GM12878 (cell line): ENCODE measurements at regions not wholly inside any gene's neighbourhood (a gene's known extent, or its start where the extent isn't known, plus 50 kb on each side); places are given as distances from the start of the nearest gene placed in this dataset.

Experiments
- ATAC-seq: fragments of 200-7000 bp; cut with Tn5 transposase; 3 replicates; pipeline ENCODE4 v1.9.1; 2020; ENCODE audit warnings: mild to moderate bottlenecking, moderate library complexity
- BruUV-seq: library from RNA; stranded (reverse); fragments of 400-500 nt; replicated peaks from 2 replicates; lab custom pipeline; 2021; lab: Mats Ljungman, UMichigan
- CTCF ChIA-PET: fragments of 300-600 bp; sonication (Branson Sonifier 250); formaldehyde crosslinking; extraction: SDS; loops from one replicate; lab custom pipeline; 2021; ENCODE audit warnings: inconsistent platforms; lab: Yijun Ruan, JAX
- POLR2A ChIA-PET: fragments of 350-600 bp; formaldehyde crosslinking; extraction: SDS; loops from one replicate; lab custom pipeline; 2021; ENCODE audit warnings: inconsistent platforms; lab: Charles Lee
- RAD21 ChIA-PET: fragments of 300-600 bp; sonication (Branson Sonifier 250); formaldehyde crosslinking; loops from one replicate; lab custom pipeline; 2023; ENCODE audit warnings: antibody characterized with exemption; ENCODE audit not compliant: unreplicated experiment; lab: Charles Lee
- SMC1A ChIA-PET: fragments of 300-600 bp; sonication (Branson Sonifier 250); formaldehyde crosslinking; loops from one replicate; lab custom pipeline; 2023; ENCODE audit not compliant: unreplicated experiment, uncharacterized antibody; lab: Charles Lee
- DNase-seq: peaks from one replicate; pipeline ENCODE4 v3.0.0-alpha.2; 2011; ENCODE audit warnings: low read depth, low spot score
- FAIRE-seq: peaks from 3 replicates; lab custom pipeline; 2011; peaks lifted over from hg19 to GRCh38; lab: Jason Lieb, UNC
- H2AFZ ChIP-seq: 2 replicates; pipeline ENCODE4 v1.6.0; 2011; ENCODE audit warnings: low read depth, low read length, control low read depth; ENCODE audit not compliant: control insufficient read depth
- H3K27ac ChIP-seq: 2 replicates; pipeline ENCODE4 v1.5.1; 2011; ENCODE audit warnings: control low read depth; ENCODE audit not compliant: control insufficient read depth, insufficient read depth
- H3K27me3 ChIP-seq, 2 experiments: replicated peaks in 1 of 2; 2 replicates each; pipeline versions ENCODE4 v1.6.0 to v1.6.1; 2011; ENCODE audit warnings: low read length in 1 of 2; ENCODE audit not compliant: control insufficient read depth in 2 of 2, insufficient read depth in 2 of 2
- H3K36me3 ChIP-seq, 2 experiments: 2 replicates each; pipeline ENCODE4 v1.5.1; 2011; ENCODE audit warnings: low read length in 1 of 2; ENCODE audit not compliant: control insufficient read depth in 2 of 2, insufficient read depth in 2 of 2
- H3K4me1 ChIP-seq: 2 replicates; pipeline ENCODE4 v1.6.1; 2011; ENCODE audit warnings: mild to moderate bottlenecking, low read length, moderate library complexity, mixed read lengths; ENCODE audit not compliant: control insufficient read depth, insufficient read depth
- H3K4me2 ChIP-seq: 2 replicates; pipeline ENCODE4 v1.6.0; 2011; ENCODE audit warnings: control low read depth; ENCODE audit not compliant: control insufficient read depth, insufficient read depth
- H3K4me3 ChIP-seq: fragments of 200-600 bp; sonication (generic); 2 replicates; pipeline ENCODE4 v1.5.1; 2016
- H3K79me2 ChIP-seq: 2 replicates; pipeline ENCODE4 v1.6.0; 2011; ENCODE audit warnings: low read length; ENCODE audit not compliant: control insufficient read depth, insufficient read depth
- H3K9ac ChIP-seq: 2 replicates; pipeline ENCODE4 v1.8.0; 2011; ENCODE audit warnings: low read length, control low read depth, mixed read lengths; ENCODE audit not compliant: control insufficient read depth, insufficient read depth
- H3K9me3 ChIP-seq: replicated peaks from 3 replicates; pipeline ENCODE4 v1.5.1; 2011; ENCODE audit warnings: mild to moderate bottlenecking, low read length; ENCODE audit not compliant: control insufficient read depth, insufficient read depth
- H4K20me1 ChIP-seq: 2 replicates; pipeline ENCODE4 v1.6.0; 2011; ENCODE audit not compliant: control insufficient read depth, insufficient read depth
- ASH2L ChIP-seq: fragments of 300-600, 200-600 bp; sonication (generic); IDR thresholded peaks from 2 replicates; pipeline ENCODE4 v1.6.1; 2017; ENCODE audit warnings: low read depth, mild to moderate bottlenecking, borderline replicate concordance
- BCL11A ChIP-seq: IDR thresholded peaks from 2 replicates; pipeline ENCODE4 v1.6.1; 2011; ENCODE audit warnings: low read depth, low read length
- BCLAF1 ChIP-seq: fragments of 450-650 bp; IDR thresholded peaks from 2 replicates; pipeline ENCODE4 v1.6.1; 2017; ENCODE audit warnings: antibody characterized with exemption, mild to moderate bottlenecking, moderate library complexity
- CHD4 ChIP-seq: fragments of 200-600 bp; sonication (generic); IDR thresholded peaks from 2 replicates; pipeline ENCODE4 v1.6.1; 2016; ENCODE audit warnings: mild to moderate bottlenecking
- FOS ChIP-seq: IDR thresholded peaks from 3 replicates; pipeline ENCODE4 v1.6.1; 2011; ENCODE audit warnings: borderline replicate concordance; ENCODE audit not compliant: insufficient read length; ENCODE audit errors: extremely low read depth
- HSF1 ChIP-seq: fragments of 150-350 bp; IDR thresholded peaks from 2 replicates; pipeline ENCODE4 v1.6.1; 2014; ENCODE audit warnings: mild to moderate bottlenecking, low read depth, low read length
- MTA3 ChIP-seq: IDR thresholded peaks from 2 replicates; pipeline ENCODE4 v1.6.1; 2012; ENCODE audit warnings: low read length, inconsistent platforms, borderline replicate concordance
- SIN3A ChIP-seq: IDR thresholded peaks from 2 replicates; pipeline ENCODE4 v1.6.1; 2012; ENCODE audit warnings: low read depth, low read length, improper control_type of control experiment
- ZBTB40 ChIP-seq: fragments of 450-650 bp; IDR thresholded peaks from 2 replicates; pipeline ENCODE4 v1.6.1; 2016; ENCODE audit warnings: mild to moderate bottlenecking, moderate library complexity, borderline replicate concordance
- WGBS: methylation state at CpG from one replicate; pipeline ENCODE4 v1.1.6; 2016; ENCODE audit warnings: low lambda C conversion rate; ENCODE audit not compliant: insufficient replicate concordance, insufficient coverage; ENCODE audit errors: missing lambda C conversion rate; 5-methylcytosine and 5-hydroxymethylcytosine counted together
- in situ Hi-C: fragments of 300-500 bp; cut with MboI; formaldehyde crosslinking; loops from 9 replicates; pipeline ENCODE4 v1.14.3; 2018; ENCODE audit warnings: mixed read lengths
- intact Hi-C: fragments of 100-400 bp; cut with micrococcal nuclease; formaldehyde crosslinking; loops from one replicate; pipeline ENCODE4 v1.14.2; 2022; ENCODE audit not compliant: unreplicated experiment
- TF ChIP-seq, protein P1 (sequence below): fragments of 450-650 bp; formaldehyde crosslinking; IDR thresholded peaks from 2 replicates; pipeline ENCODE4 v1.4.0; 2020; ENCODE audit warnings: mild to moderate bottlenecking, moderate library complexity

- Histone ChIP-seq H3K27me3 (no peaks in the 10 kb centered on the region), H3K36me3 (no peaks in the 10 kb centered on the region), H3K9me3 (peaks cover 2% of the 10 kb centered on the region; the same call in 2 of the 3 replicates), H3K9ac (no peak overlapping the region), H3K4me2 (no peak overlapping the region), H3K4me3 (no peak overlapping the region), H2AFZ (no peak overlapping the region), H3K4me1 (peaks cover 31% of the 10 kb centered on the region), H4K20me1 (no peaks in the 10 kb centered on the region), H3K27ac (no peak overlapping the region), H3K79me2 (no peaks in the 10 kb centered on the region)
- 97% methylated on average over 5 of the region's 5 CpGs for WGBS
- CTCF ChIA-PET = interaction anchor here (0.5 to 4.3 kb wide), 11 partner anchors 10 to 213 kb away, joined by 3 to 26 read pairs (median 4); no protein-coding TSS in a partner anchor
- no peak for DNase-seq
- RAD21 ChIA-PET = interaction anchor here (0.8 to 15.3 kb wide), 8 partner anchors 10 to 93 kb away, joined by 3 to 395 read pairs (median 7); partner anchors contain the start of gene CPEB4
- no peak for ATAC-seq
- SMC1A ChIA-PET = interaction anchor here (0.6 to 19.8 kb wide), 15 partner anchors 8 to 215 kb away, joined by 3 to 283 read pairs (median 8); partner anchors contain the start of genes BOD1 and CPEB4
- POLR2A ChIA-PET = interaction anchor here (0.6 to 15.5 kb wide), 4 partner anchors 9 to 79 kb away, joined by 4 to 240 read pairs (median 18); partner anchors contain the start of gene CPEB4
- intact Hi-C loops = no loop called here
- no peak for FAIRE-seq
- in situ Hi-C loops = no loop called here
- BruUV-seq = no TSS peak
- TF ChIP-seq, protein P1, sequence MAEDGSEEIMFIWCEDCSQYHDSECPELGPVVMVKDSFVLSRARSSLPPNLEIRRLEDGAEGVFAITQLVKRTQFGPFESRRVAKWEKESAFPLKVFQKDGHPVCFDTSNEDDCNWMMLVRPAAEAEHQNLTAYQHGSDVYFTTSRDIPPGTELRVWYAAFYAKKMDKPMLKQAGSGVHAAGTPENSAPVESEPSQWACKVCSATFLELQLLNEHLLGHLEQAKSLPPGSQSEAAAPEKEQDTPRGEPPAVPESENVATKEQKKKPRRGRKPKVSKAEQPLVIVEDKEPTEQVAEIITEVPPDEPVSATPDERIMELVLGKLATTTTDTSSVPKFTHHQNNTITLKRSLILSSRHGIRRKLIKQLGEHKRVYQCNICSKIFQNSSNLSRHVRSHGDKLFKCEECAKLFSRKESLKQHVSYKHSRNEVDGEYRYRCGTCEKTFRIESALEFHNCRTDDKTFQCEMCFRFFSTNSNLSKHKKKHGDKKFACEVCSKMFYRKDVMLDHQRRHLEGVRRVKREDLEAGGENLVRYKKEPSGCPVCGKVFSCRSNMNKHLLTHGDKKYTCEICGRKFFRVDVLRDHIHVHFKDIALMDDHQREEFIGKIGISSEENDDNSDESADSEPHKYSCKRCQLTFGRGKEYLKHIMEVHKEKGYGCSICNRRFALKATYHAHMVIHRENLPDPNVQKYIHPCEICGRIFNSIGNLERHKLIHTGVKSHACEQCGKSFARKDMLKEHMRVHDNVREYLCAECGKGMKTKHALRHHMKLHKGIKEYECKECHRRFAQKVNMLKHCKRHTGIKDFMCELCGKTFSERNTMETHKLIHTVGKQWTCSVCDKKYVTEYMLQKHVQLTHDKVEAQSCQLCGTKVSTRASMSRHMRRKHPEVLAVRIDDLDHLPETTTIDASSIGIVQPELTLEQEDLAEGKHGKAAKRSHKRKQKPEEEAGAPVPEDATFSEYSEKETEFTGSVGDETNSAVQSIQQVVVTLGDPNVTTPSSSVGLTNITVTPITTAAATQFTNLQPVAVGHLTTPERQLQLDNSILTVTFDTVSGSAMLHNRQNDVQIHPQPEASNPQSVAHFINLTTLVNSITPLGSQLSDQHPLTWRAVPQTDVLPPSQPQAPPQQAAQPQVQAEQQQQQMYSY = no peak
- TF ChIP-seq ZBTB40 (no peak), FOS (no peak), BCLAF1 (no peak), ASH2L (no peak), SIN3A (no peak), CHD4 (no peak), HSF1 (no peak), MTA3 (no peak), BCL11A (no peak)
Measured at GRCh38 chr5:173831196-173831914, 56.8 kb upstream of the CPEB4 start.
